ENCODE measurements at regions not wholly inside any gene's neighbourhood (a gene's known extent, or its start where the extent isn't known, plus 50 kb on each side); places are given as distances from the start of the nearest gene placed in this dataset.

- DNase-seq = no peak
- intact Hi-C loops (cut with DNase I) = no loop called here
These were observed 117.2 kb upstream of the KCNJ15 start for GRCh38 chr21:38139380-38140168.

- peak in 20 of 42 donors; percentile 3 to 70 (median 25) for DNase-seq
- intact Hi-C loops (cut with DNase I) = no loop called here
These were observed 116.4 kb upstream of the KCNJ15 start for GRCh38 chr21:38140207-38140903.

DNA sequence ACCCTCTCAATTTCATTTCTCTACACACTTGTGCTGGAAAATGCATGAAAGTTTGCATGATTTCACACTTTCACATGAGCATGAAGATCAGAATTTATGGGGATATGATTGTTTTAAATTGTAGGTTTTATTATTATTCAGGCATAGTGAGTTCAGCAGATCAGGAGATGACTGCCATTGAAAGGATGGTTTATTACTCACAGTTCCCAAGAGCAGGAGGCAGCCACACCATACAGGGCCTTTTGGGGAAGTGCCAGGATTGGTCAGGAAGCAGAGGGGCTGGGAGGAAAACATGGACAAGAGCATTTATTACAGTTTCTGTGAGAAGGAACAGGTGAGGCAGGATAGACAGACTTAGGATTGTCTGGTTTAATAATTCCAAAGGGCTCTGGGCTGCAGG lies 114.6 kb upstream of the KCNJ15 start:
- no peak for DNase-seq
- intact Hi-C loops (cut with DNase I) = no loop called here

DNA sequence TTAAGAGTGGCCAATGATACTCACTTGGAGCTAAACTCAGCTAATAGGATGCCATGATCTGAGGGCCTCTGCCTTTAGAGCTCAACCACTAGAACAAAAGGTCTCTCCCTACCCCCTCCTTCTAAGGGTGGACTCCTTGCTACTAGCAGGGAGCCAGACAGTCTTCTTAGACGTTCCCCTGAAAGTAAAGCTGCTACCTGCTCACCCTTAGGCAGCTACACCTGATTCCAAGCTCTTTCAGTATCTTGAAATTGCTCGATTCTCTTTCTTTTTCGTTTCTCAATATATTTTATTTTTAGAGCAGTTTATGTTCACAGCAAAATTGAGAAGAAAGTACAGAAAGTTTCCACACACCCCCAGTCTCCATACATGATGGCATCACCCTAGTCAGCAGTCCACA lies 112.6 kb upstream of the KCNJ15 start:
- intact Hi-C loops (cut with DNase I) = no loop called here
- DNase-seq = no peak

GRCh38 chr21:38145104-38145503 lies 111.7 kb upstream of the KCNJ15 start:
- intact Hi-C loops (cut with DNase I) = no loop called here
- no peak for DNase-seq

GRCh38 chr21:38147391-38147790 lies 109.4 kb upstream of the KCNJ15 start:
- intact Hi-C loops (cut with DNase I) = no loop called here

GRCh38 chr21:38148046-38148445 lies 108.7 kb upstream of the KCNJ15 start:
- no peak for DNase-seq
- intact Hi-C loops (cut with DNase I) = no loop called here

More at GRCh38 chr21:38147391-38147790, 109.4 kb upstream of the KCNJ15 start:
- DNase-seq = no peak

DNA sequence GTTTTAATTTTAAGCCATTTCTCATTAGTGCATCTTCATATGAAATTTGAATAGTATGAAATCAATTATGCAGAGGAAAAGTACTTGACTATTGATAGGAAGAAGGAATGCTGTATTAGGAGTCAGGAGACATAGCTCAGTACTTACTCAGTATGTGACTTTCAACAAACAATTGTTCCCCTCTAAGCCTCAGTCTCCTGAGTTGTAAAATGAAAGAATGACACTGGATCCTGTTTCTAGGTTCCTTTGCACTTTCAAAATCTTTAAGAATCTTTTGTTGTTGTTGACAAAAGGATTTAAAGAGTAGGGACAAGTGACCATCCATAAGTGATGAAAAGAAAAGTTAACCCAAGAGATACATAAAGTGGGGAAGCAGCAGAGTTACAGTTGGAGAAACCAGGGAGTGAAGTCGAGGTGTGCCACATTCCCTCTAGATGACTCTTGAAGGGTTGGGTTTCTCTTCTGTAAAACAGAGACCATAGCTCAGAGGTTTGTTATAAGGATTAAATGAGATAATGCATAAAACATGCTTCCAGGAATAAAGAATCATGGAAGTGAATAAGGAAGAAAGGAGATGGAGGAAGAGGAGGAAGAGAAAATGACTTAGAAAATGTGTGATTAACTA lies 105.7 kb upstream of the KCNJ15 start:
- no peak for DNase-seq
- intact Hi-C loops (cut with DNase I) = no loop called here

DNA sequence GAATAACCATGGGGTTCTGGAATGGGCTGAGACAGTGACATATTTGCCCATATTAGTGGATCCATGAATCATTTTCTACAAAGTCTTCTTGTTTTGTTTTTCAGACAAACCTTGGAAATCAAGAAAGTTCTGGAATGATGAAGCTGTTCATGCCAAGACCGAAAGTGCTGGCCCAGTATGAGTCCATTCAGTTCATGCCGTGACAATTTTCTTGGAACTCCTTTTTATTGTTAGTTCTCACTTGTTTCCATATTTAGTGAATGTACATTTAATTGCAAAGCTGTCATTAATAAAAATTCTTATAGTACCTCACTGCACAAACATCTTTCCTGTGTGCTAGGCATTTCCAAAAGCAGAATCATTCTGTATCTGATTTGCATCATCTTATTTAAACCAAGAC lies 100.6 kb upstream of the KCNJ15 start:
- DNase-seq = no peak
- intact Hi-C loops (cut with DNase I) = no loop called here

DNA sequence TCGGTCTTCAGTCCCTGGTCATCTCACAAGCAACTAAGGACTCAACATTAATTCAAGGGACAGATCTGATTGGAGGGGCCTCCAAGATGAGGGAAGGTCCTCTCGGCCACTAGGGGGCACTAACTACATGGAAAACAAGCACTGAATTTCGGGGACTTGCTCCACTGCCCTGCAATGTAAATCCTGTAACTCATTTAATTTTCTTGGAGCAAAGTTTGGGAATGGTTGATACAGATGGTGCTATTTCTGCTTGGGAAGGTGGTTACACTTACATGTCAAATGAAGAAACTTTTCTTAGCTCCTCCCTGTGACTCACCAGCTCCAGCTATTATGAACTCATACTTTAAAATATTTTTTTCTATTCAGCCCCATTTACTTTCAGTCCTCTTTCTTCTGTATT lies 97.4 kb upstream of the KCNJ15 start:
- peak in 37 of 42 donors; percentile 5 to 75 (median 37) for DNase-seq
- intact Hi-C loops (cut with DNase I) = no loop called here

- intact Hi-C loops (cut with DNase I) = no loop called here
- DNase-seq = no peak
These were observed 91.2 kb upstream of the KCNJ15 start for GRCh38 chr21:38165466-38166172.

DNA sequence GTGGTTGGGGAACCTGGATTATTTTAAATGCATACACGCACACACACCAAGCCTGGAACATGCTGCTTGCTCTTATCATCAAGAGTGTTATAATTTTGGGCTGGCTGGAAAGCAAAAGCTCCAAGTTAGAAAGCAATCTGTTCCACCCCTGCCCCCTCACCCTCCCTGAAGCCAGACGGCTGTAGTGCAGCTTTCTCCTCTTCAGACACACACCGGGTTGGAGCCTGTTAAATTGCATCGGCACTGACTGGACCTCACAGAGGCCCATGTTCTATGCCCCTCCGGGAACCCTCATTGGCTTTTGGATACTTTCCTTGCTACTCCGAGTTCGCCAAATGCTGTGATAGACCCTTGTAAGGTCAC lies 90.6 kb upstream of the KCNJ15 start:
- intact Hi-C loops (cut with DNase I) = no loop called here
- DNase-seq = no peak

DNA sequence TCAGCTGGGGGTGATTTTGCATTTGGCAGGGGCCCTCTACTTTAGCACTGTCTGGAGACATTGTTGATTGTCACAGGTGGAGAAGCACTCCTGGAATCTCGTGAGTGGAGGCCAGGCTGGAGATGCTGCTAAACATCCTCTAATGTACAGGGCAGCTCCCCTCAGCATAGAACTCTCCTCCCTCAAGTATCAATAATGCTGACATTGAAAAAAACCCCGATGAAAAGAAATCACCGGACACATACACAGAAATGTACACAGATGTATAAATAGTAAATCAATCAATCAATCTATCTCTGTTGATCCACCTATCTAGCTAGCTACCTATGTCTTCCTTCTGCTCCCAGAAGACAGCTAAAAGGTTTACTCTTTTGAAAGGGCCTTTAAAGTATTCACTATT lies 89.4 kb upstream of the KCNJ15 start:
- intact Hi-C loops (cut with DNase I) = no loop called here

DNA sequence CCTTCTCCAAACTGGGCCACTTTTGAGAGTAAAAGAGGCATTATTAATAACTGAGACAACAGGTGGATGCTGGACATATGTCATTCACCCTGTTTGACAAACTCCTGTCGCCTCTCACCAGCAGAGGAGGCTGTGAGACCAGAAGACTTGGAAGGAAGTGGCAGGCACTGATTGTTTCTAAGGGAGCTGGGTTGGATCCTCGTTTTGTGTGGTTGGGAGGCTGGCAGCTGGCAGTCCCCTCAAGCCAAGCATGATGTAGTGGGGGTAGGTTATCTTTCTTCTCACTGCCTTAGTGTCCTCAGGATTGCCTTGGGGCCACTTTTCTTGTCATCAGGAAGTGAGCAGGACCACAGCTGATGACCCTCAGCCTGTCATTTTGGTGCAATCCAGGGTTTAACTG lies 86.5 kb upstream of the KCNJ15 start:
- intact Hi-C loops (cut with DNase I) = no loop called here
- DNase-seq = no peak

More for the DNA sequence above, 89.4 kb upstream of the KCNJ15 start:
- no peak for DNase-seq

- DNase-seq = no peak
- intact Hi-C loops (cut with DNase I) = no loop called here
These were observed 85.8 kb upstream of the KCNJ15 start for GRCh38 chr21:38170704-38171682.

GRCh38 chr21:38171723-38172344 lies 85.0 kb upstream of the KCNJ15 start:
- DNase-seq = no peak
- intact Hi-C loops (cut with DNase I) = no loop called here

- no peak for DNase-seq
- intact Hi-C loops (cut with DNase I) = no loop called here
These were observed 83.3 kb upstream of the KCNJ15 start for GRCh38 chr21:38173276-38174035.

All from head of caudate nucleus (tissue), 42 donors.